ENCODE measurements at regions not wholly inside any gene's neighbourhood (a gene's known extent, or its start where the extent isn't known, plus 50 kb on each side); places are given as distances from the start of the nearest gene placed in this dataset.

DNA sequence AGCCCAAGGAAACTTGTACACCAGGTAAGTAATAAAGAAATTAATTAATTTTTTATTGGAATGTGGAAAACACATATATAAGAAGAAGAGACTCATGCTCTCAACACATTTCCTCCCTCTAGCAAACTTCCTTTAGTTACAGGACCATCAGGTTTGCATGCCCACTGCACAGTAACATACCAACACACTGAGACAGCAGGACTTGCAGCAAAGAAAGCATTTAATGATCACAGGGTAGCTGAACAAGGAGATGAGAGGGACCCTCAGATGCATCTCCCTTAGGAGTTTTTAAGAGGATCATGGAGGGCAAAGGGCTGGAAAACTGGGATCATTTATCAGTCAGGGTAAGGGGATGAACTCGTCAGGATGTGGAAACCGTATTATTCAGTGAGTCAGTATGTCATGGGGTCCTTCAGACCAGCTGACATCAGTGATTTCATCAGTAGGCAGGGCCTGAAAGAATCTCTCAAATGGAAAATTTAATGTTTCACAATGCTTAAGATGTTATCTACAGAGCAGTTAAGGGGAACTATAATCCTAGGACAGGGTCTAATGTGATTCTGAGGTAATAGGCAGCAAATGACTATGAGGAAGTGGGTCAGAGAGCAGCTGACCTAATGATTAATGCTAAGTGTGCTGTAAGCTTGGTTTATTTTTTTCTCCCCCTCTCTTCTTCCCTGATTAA, 193.8 kb upstream of the RND3 start:
- no peaks in the 10 kb centered on the region for H3K9me3 ChIP-seq (ENCODE audit: control insufficient read depth, low read depth, low read length)
- H3K27ac ChIP-seq (ENCODE audit: insufficient read length, low read depth, low read length): no peak overlapping the region
- no peaks in the 10 kb centered on the region for H3K23me2 ChIP-seq (ENCODE audit: insufficient read length, low read depth, low read length, poor library complexity, severe bottlenecking)
- H3K79me1 ChIP-seq (ENCODE audit: insufficient read depth, low read depth, low read length, poor library complexity, severe bottlenecking): no peaks in the 10 kb centered on the region
- no peak overlapping the region for H2BK12ac ChIP-seq (ENCODE audit: insufficient read length, low read depth, low read length)
- no peak overlapping the region for H2BK5ac ChIP-seq (ENCODE audit: insufficient read length, low read length)
- Mint-ChIP-seq H3K9me3 (peaks cover 0 to 5% of the 10 kb centered on the region in 2 experiments; a peak in 2 of 5 replicates), H3K4me1 (peaks cover 12% of the 10 kb centered on the region in 2 experiments), H3K4me3 (no peak overlapping the region; a peak in 1 of 5 replicates), H3K36me3 (ENCODE audit: insufficient read depth in 1 of 3, low read depth in 3 of 3) (peaks cover 0 to 4% (median 0%) of the 10 kb centered on the region in 3 experiments; a peak in 3 of 7 replicates), H3K27me3 (ENCODE audit: low read depth) (no peaks in the 10 kb centered on the region), H3K27ac (no peak overlapping the region)
- no peak overlapping the region for H2BK120ac ChIP-seq (ENCODE audit: low read depth, low read length, poor library complexity, severe bottlenecking)
- H3K9ac ChIP-seq (ENCODE audit: extremely low read depth, insufficient read length, low read length): no peak overlapping the region
- H3K4me1 ChIP-seq (ENCODE audit: insufficient read depth, low read length): peaks cover 6% of the 10 kb centered on the region; the same call in 1 of the 2 replicates
- H3K4me2 ChIP-seq (ENCODE audit: insufficient read depth, insufficient read length, low read length): no peak overlapping the region
- no peak overlapping the region for H3K18ac ChIP-seq (ENCODE audit: insufficient read length, low read depth, low read length)
- no peak overlapping the region for H2AFZ ChIP-seq (ENCODE audit: low read length)
- no peak overlapping the region for H4K8ac ChIP-seq (replicated peaks; ENCODE audit: insufficient read length, low read depth, low read length)
- H3K27me3 ChIP-seq (ENCODE audit: insufficient read depth, low read length): no peaks in the 10 kb centered on the region
- no peak overlapping the region for H3K23ac ChIP-seq (ENCODE audit: insufficient read length, low read depth, low read length)
- no peak overlapping the region for H2BK20ac ChIP-seq (ENCODE audit: low read depth, low read length, poor library complexity, severe bottlenecking)
- no peak overlapping the region for H3K56ac ChIP-seq (ENCODE audit: insufficient read length, low read depth, low read length)
- no peak overlapping the region for H3K14ac ChIP-seq (ENCODE audit: insufficient read depth, low read length)
- H4K91ac ChIP-seq (ENCODE audit: insufficient read length, low read depth, low read length): no peak overlapping the region
- TF ChIP-seq, protein P1, sequence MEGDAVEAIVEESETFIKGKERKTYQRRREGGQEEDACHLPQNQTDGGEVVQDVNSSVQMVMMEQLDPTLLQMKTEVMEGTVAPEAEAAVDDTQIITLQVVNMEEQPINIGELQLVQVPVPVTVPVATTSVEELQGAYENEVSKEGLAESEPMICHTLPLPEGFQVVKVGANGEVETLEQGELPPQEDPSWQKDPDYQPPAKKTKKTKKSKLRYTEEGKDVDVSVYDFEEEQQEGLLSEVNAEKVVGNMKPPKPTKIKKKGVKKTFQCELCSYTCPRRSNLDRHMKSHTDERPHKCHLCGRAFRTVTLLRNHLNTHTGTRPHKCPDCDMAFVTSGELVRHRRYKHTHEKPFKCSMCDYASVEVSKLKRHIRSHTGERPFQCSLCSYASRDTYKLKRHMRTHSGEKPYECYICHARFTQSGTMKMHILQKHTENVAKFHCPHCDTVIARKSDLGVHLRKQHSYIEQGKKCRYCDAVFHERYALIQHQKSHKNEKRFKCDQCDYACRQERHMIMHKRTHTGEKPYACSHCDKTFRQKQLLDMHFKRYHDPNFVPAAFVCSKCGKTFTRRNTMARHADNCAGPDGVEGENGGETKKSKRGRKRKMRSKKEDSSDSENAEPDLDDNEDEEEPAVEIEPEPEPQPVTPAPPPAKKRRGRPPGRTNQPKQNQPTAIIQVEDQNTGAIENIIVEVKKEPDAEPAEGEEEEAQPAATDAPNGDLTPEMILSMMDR (conservative IDR thresholded peaks at IDR 0.05): no peak
- H3K4ac ChIP-seq (ENCODE audit: low read depth, low read length): no peak overlapping the region
- no CpG with 5 or more reads among the region's 2 CpGs for WGBS (ENCODE audit: extremely low coverage, insufficient read length, low lambda C conversion rate)
- H2AK5ac ChIP-seq (ENCODE audit: insufficient read length, low read length): no peak overlapping the region
- H3T11ph ChIP-seq (ENCODE audit: low read length): no peak overlapping the region
- DNase-seq: no peak
- no peaks in the 10 kb centered on the region for H4K20me1 ChIP-seq (ENCODE audit: control insufficient read depth, insufficient read depth, insufficient read length)
- H4K5ac ChIP-seq (ENCODE audit: insufficient read length, low read depth, low read length): no peak overlapping the region
- no peak overlapping the region for H2BK15ac ChIP-seq (ENCODE audit: low read depth, low read length)
- H3K79me2 ChIP-seq (ENCODE audit: insufficient read depth, low read length): no peaks in the 10 kb centered on the region

Data from H9 (cell line).